AG09309 (cell line): ENCODE measurements at regions not wholly inside any gene's neighbourhood (a gene's known extent, or its start where the extent isn't known, plus 50 kb on each side); places are given as distances from the start of the nearest gene placed in this dataset.

Source experiments
- DNase-seq: peaks from one replicate; pipeline ENCODE4 v3.0.0-alpha.2; 2010; ENCODE audit warnings: low read depth
- H3K4me3 ChIP-seq: 2 replicates; pipeline ENCODE4 v1.5.1; 2011; ENCODE audit warnings: mild to moderate bottlenecking, low read depth, low read length, moderate library complexity; ENCODE audit not compliant: control insufficient read depth
- CTCF ChIP-seq: IDR thresholded peaks from 2 replicates; pipeline ENCODE4 v1.5.1; 2011; ENCODE audit warnings: mild to moderate bottlenecking, low read depth, low read length, inconsistent platforms; ENCODE audit not compliant: insufficient read depth, control insufficient read depth; ENCODE audit errors: missing control alignments

GRCh38 chrX:6708041-6708440, 173.1 kb upstream of the VCX3A start:
- TF ChIP-seq CTCF, result no peak
- no peak for DNase-seq
- H3K4me3 ChIP-seq, result no peak overlapping the region

- no peak for TF ChIP-seq CTCF
- no peak for DNase-seq
- H3K4me3 ChIP-seq, result no peak overlapping the region
Measured at GRCh38 chrX:6707497-6707896, 172.6 kb upstream of the VCX3A start.

DNA sequence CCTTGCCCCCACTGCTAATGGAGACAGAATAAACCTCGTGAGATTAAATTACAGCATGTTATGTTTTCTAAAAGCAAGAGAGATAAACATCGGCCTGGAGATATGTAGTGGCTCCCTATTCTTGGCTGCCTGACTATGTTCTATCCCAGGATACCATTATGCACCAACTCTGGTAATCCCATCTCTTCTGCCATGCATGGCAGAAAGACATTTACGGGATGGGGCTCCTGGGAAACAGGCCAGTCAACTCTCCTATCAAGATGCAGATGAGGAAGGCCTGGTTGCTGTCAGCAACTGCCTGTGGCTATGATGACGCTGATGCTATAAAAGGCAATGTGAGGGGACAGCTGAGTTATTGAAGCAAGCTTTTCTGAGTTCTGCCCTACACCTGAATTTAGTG, 166.2 kb upstream of the VCX3A start:
- no peak overlapping the region for H3K4me3 ChIP-seq
- TF ChIP-seq CTCF, result no peak
- DNase-seq, result no peak

GRCh38 chrX:6695717-6696116, 160.8 kb upstream of the VCX3A start:
- no peak overlapping the region for H3K4me3 ChIP-seq
- DNase-seq, result no peak
- TF ChIP-seq CTCF, result no peak

GRCh38 chrX:6694977-6695376, 160.1 kb upstream of the VCX3A start:
- TF ChIP-seq CTCF, result no peak
- H3K4me3 ChIP-seq, result no peak overlapping the region
- DNase-seq, result no peak

DNA sequence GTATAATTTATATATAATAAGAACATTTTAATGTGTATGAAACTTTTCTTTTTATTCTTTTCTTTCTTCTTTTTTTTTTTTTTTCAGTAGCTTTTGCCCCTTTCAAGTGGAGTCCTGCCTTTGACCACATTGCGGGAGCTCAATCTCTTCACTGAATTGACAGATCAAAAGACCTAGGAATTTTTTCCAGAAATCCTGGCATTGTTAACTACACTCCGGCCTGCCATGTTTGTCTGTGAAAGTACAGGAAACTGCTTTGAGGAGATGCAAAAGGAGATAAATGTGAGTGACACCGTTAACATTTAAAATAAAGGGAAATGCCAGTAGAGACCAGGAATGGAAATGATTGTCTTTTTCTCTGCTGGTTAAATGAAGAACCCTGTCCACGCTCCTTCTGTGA, 159.3 kb upstream of the VCX3A start:
- no peak overlapping the region for H3K4me3 ChIP-seq
- DNase-seq, result no peak
- no peak for TF ChIP-seq CTCF

DNA sequence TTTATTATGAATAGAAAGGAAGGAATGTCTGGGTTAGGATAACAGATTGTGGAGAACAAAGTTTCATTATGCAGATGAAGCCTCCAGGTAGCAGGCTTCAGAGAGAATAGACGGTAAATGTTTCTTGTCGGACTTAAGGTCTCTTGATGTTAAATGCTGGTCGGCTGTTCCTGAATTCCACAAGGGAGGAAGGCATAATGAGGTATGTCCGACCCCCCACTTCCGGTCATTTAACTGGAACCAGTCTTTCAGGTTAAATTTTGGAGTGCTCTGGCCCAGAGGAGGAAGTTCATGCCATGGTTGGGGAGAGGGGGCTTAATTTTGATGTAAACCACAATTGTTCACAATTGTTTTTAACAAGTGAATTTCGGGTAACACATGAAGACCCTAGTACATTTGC, 158.1 kb upstream of the VCX3A start:
- TF ChIP-seq CTCF, result no peak
- DNase-seq, result no peak
- H3K4me3 ChIP-seq, result no peak overlapping the region
